ENCODE measurements at regions not wholly inside any gene's neighbourhood (a gene's known extent, or its start where the extent isn't known, plus 50 kb on each side); places are given as distances from the start of the nearest gene placed in this dataset.

DNA sequence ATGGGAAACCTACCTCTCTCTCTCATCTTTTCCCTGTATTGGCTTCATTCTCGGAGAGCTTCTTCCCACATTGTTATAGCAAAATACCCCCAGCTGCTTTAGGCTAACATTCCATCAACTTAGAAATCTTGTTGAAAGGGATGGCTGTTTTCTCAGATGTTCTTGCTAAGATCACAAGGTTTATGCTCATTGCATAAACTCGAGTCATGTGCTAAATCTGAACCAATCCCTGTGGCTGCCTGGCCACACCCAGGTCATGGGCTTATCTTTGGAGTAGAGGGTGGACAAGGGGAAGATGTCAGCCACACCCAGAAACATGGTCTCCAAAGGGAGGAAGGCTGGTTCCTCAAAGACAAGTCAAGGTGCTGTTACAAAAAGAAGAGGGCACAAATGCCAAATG is 150.6 kb upstream of the UMPS start:
- TF ChIP-seq, protein P1, sequence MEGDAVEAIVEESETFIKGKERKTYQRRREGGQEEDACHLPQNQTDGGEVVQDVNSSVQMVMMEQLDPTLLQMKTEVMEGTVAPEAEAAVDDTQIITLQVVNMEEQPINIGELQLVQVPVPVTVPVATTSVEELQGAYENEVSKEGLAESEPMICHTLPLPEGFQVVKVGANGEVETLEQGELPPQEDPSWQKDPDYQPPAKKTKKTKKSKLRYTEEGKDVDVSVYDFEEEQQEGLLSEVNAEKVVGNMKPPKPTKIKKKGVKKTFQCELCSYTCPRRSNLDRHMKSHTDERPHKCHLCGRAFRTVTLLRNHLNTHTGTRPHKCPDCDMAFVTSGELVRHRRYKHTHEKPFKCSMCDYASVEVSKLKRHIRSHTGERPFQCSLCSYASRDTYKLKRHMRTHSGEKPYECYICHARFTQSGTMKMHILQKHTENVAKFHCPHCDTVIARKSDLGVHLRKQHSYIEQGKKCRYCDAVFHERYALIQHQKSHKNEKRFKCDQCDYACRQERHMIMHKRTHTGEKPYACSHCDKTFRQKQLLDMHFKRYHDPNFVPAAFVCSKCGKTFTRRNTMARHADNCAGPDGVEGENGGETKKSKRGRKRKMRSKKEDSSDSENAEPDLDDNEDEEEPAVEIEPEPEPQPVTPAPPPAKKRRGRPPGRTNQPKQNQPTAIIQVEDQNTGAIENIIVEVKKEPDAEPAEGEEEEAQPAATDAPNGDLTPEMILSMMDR (IDR thresholded peaks at IDR 0.05) = no peak
- TF ChIP-seq POLR2A (IDR thresholded peaks at IDR 0.05) = no peak
